ENCODE measurements at regions not wholly inside any gene's neighbourhood (a gene's known extent, or its start where the extent isn't known, plus 50 kb on each side); places are given as distances from the start of the nearest gene placed in this dataset.
"Not testable (repeated sequence)": the region's sequence is repeated elsewhere in the genome, so short reads cannot be mapped to it uniquely, and the experiment has no call there.

DNA sequence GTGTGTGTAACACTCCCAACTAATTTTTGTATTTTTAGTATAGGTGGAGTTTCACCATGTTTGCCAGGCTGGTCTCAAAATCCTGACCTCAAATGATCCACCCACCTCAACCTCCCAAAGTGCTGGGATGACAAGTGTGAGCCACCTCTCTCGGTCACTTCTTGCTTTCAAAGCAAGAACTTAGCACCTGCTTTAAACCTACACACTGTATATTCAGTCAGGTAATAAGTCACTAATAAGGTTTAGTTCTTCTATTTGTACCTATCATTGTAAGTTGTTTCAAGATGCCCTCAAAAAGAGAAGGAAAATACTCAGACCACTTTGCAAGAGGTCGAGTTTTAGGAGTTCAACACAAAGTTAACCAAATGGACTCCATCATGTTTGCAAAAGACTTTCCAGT lies 431.3 kb downstream of the MRPL39 start:
- TF ChIP-seq, protein P1, sequence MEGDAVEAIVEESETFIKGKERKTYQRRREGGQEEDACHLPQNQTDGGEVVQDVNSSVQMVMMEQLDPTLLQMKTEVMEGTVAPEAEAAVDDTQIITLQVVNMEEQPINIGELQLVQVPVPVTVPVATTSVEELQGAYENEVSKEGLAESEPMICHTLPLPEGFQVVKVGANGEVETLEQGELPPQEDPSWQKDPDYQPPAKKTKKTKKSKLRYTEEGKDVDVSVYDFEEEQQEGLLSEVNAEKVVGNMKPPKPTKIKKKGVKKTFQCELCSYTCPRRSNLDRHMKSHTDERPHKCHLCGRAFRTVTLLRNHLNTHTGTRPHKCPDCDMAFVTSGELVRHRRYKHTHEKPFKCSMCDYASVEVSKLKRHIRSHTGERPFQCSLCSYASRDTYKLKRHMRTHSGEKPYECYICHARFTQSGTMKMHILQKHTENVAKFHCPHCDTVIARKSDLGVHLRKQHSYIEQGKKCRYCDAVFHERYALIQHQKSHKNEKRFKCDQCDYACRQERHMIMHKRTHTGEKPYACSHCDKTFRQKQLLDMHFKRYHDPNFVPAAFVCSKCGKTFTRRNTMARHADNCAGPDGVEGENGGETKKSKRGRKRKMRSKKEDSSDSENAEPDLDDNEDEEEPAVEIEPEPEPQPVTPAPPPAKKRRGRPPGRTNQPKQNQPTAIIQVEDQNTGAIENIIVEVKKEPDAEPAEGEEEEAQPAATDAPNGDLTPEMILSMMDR (IDR thresholded peaks at IDR 0.05; ENCODE audit: unreplicated experiment in 3 of 3), result no peak
- Mint-ChIP-seq H3K4me3 (no peak overlapping the region), H3K9me3 (peaks cover 9% of the 10 kb centered on the region), H3K4me1 (no peaks in the 10 kb centered on the region), H3K36me3 (ENCODE audit: low read depth) (no peaks in the 10 kb centered on the region), H3K27ac (no peak overlapping the region), H3K27me3 (ENCODE audit: low read depth) (no peaks in the 10 kb centered on the region)

DNA sequence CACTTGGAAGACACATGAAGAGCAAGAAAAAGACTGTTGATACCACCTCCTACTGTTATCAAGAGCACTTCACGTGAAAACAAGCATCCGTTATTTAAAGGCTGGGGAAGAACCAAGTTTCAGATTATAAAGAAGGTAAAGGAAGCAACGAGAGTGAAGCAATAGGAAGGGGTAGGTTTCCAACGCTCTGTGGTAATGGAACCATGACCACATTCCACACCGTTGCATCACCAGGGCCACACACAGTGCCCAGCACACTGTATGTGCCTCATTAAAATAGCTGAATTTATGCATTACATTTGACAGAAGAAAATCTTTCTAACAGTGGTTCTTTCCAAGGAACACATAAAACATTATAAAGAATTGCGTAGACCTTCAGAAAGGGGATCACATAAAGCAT lies 435.8 kb downstream of the MRPL39 start:
- no peaks in the 10 kb centered on the region for H3K36me3 Mint-ChIP-seq (ENCODE audit: low read depth)
- H3K4me1 Mint-ChIP-seq, result no peaks in the 10 kb centered on the region
- no peak overlapping the region for H3K27ac Mint-ChIP-seq
- TF ChIP-seq, protein P1 (IDR thresholded peaks at IDR 0.05; ENCODE audit: unreplicated experiment in 3 of 3), result no peak
- H3K9me3 Mint-ChIP-seq, result peaks cover 22% of the 10 kb centered on the region
- H3K4me3 Mint-ChIP-seq, result no peak overlapping the region
- H3K27me3 Mint-ChIP-seq (ENCODE audit: low read depth), result peaks cover 4% of the 10 kb centered on the region

DNA sequence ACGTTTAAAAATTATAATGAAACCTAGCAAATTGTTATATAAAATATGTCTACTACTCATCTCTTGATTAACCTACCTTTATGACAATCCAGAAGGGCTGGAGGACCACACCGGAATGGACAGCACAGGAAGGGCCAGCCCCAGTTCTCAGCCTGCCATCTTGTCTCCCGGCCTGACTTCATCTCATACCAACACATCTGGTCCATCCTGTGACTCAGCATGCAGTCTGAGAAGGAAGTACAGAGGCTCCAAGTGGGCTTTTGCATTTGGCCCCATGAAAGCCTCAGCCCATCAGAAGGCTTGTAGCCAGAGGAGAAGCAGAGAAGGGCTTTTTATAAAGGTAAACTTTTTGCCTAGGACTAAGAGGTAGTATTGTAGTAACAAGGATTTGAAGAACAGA lies 436.6 kb downstream of the MRPL39 start:
- Mint-ChIP-seq H3K36me3 (ENCODE audit: low read depth) (no peaks in the 10 kb centered on the region), H3K9me3 (peaks cover 22% of the 10 kb centered on the region), H3K27me3 (ENCODE audit: low read depth) (peaks cover 4% of the 10 kb centered on the region), H3K4me3 (no peak overlapping the region), H3K4me1 (no peaks in the 10 kb centered on the region), H3K27ac (no peak overlapping the region)
- TF ChIP-seq, protein P1 (IDR thresholded peaks at IDR 0.05; ENCODE audit: unreplicated experiment in 3 of 3), result no peak

DNA sequence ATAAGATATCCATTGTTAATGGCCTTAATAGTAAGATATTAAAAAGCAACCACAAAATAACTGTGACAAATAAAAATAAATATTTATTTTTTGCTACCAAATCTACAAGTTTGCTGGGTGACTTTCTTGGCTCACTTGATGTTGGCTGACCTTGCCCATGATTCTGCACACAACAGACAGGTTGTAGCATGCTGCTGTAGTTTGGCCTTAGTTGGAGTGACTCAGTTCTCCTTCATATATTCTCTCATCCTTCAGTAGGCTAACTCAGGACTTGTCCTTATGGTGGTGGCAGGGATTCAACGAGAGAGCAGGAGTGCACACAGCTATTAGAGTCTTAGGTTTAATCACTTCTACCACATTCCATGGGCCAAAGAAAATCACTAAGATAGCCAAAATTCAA lies 437.9 kb downstream of the MRPL39 start:
- Mint-ChIP-seq H3K4me1 (no peaks in the 10 kb centered on the region), H3K4me3 (no peak overlapping the region), H3K27me3 (ENCODE audit: low read depth) (peaks cover 4% of the 10 kb centered on the region), H3K36me3 (ENCODE audit: low read depth) (no peaks in the 10 kb centered on the region), H3K9me3 (peaks cover 28% of the 10 kb centered on the region), H3K27ac (no peak overlapping the region)
- TF ChIP-seq, protein P1 (IDR thresholded peaks at IDR 0.05; ENCODE audit: unreplicated experiment in 3 of 3), result no peak

DNA sequence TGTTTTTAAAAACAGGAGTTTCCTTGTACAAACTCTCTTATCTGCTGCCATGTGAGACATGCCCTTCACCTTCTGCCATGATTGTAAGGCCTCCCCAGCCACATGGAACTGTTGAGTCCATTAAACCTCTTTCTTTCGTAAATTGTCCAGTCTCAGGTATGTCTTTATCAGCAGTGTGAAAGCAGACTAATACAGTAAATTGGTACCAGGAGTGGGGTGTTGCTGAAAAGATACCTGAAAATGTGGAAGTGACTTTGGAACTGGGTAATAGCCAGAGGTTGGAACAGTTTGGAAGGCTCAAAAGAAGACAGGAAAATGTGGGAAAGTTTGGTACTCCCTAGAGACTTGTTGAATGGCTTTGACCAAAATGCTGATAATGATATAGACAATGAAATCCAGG lies 440.4 kb downstream of the MRPL39 start:
- peaks cover 28% of the 10 kb centered on the region for H3K9me3 Mint-ChIP-seq
- not testable (repeated sequence) for H3K4me3 Mint-ChIP-seq; H3K27me3 Mint-ChIP-seq (ENCODE audit: low read depth); H3K4me1 Mint-ChIP-seq; H3K36me3 Mint-ChIP-seq (ENCODE audit: low read depth); H3K27ac Mint-ChIP-seq

DNA sequence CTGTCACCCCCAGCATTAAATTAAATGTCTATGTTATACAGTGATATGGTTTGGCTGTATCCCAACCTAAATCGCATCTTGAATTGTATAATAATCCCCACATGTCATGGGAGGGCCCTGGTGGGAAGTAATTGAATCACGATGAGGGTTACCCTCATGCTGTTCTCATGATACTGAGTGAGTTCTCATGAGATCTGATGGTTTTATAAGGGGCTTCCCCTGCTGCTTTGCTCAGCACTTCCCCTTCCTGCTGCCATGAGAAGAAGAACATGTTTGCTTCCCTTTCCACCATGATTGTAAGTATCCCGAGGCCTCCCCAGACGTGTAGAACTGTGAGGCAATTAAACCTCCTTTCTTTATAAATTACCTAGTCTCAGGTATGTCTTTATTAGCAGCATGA lies 445.7 kb downstream of the MRPL39 start:
- Mint-ChIP-seq H3K4me3 (no peak overlapping the region), H3K9me3 (peaks cover 9% of the 10 kb centered on the region), H3K27me3 (ENCODE audit: low read depth) (no peaks in the 10 kb centered on the region), H3K36me3 (ENCODE audit: low read depth) (no peaks in the 10 kb centered on the region), H3K4me1 (no peaks in the 10 kb centered on the region), H3K27ac (no peak overlapping the region)
- TF ChIP-seq, protein P1 (IDR thresholded peaks at IDR 0.05; ENCODE audit: unreplicated experiment in 3 of 3), result no peak

DNA sequence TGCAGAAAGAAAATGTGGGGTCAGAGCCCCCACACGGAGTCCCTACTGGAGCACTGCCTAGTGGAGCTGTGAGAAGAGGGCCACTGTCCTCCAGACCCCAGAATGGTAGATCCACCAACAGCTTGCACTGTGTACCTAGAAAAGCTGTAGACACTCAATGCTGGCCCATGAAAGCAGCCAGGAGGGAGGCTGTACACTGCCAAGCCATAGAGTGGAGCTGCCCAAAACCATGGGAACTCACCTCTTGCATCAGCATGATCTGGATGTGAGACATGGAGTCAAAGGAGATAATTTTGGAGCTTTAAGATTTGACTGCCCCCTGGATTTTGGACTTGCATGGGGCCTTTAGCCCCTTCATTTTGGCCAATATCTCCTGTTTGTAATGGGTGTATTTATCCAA lies 452.3 kb downstream of the MRPL39 start:
- H3K27ac Mint-ChIP-seq; H3K4me3 Mint-ChIP-seq; H3K36me3 Mint-ChIP-seq (ENCODE audit: low read depth); H3K4me1 Mint-ChIP-seq; H3K27me3 Mint-ChIP-seq (ENCODE audit: low read depth): not testable (repeated sequence)
- peaks cover 11% of the 10 kb centered on the region for H3K9me3 Mint-ChIP-seq

Measured in nephron (organoid).